Mesenchymal stem cell (in vitro differentiated cells and primary cell): ENCODE measurements at regions not wholly inside any gene's neighbourhood (a gene's known extent, or its start where the extent isn't known, plus 50 kb on each side); places are given as distances from the start of the nearest gene placed in this dataset.
"Not testable (repeated sequence)": the region's sequence is repeated elsewhere in the genome, so short reads cannot be mapped to it uniquely, and the experiment has no call there.

Experiments used
- DNase-seq: peaks from one replicate; pipeline ENCODE4 v3.0.0-alpha.2; 2013
- H2AFZ ChIP-seq: one replicate; pipeline ENCODE4 v1.6.1; 2013; ENCODE audit warnings: low read depth, mild to moderate bottlenecking, control low read depth, inconsistent platforms, low read length, moderate library complexity
- H2AK5ac ChIP-seq: 2 replicates; pipeline ENCODE4 v1.6.1; 2013; ENCODE audit warnings: low read length, moderate library complexity, mild to moderate bottlenecking, inconsistent platforms; ENCODE audit not compliant: severe bottlenecking
- H2BK120ac ChIP-seq: one replicate; pipeline ENCODE4 v1.6.1; 2013; ENCODE audit warnings: low read depth, mild to moderate bottlenecking, inconsistent platforms, low read length, moderate library complexity
- H2BK12ac ChIP-seq, 2 experiments: one replicate each; pipeline ENCODE4 v1.6.1; 2013; ENCODE audit warnings: inconsistent platforms in 2 of 2, low read length in 2 of 2, mild to moderate bottlenecking in 2 of 2, moderate library complexity in 2 of 2, control low read depth in 1 of 2
- H2BK15ac ChIP-seq: one replicate; pipeline ENCODE4 v1.6.1; 2013; ENCODE audit warnings: mild to moderate bottlenecking, low read depth, inconsistent platforms; ENCODE audit not compliant: poor library complexity, severe bottlenecking
- H2BK5ac ChIP-seq: 2 replicates; pipeline ENCODE4 v1.6.1; 2013; ENCODE audit warnings: low read depth, mild to moderate bottlenecking, low read length, control low read depth, inconsistent platforms; ENCODE audit not compliant: poor library complexity, severe bottlenecking
- H3K14ac ChIP-seq, 2 experiments: one replicate each; pipeline ENCODE4 v1.6.1; 2013; ENCODE audit warnings: inconsistent platforms in 2 of 2, low read length in 2 of 2, control low read depth in 1 of 2, mild to moderate bottlenecking in 1 of 2, moderate library complexity in 1 of 2
- H3K18ac ChIP-seq, 2 experiments: one replicate each; pipeline ENCODE4 v1.6.1; 2013; ENCODE audit warnings: inconsistent platforms in 2 of 2, low read length in 2 of 2, control low read depth in 1 of 2, low read depth in 1 of 2, mild to moderate bottlenecking in 1 of 2
- H3K23ac ChIP-seq, 2 experiments: one replicate each; pipeline ENCODE4 v1.6.1; 2013; ENCODE audit warnings: inconsistent platforms in 2 of 2, low read length in 2 of 2, mild to moderate bottlenecking in 2 of 2, moderate library complexity in 2 of 2, control low read depth in 1 of 2
- H3K27ac ChIP-seq: 2 replicates; pipeline ENCODE4 v1.5.1; 2013; ENCODE audit warnings: mild to moderate bottlenecking, moderate library complexity, low read length, control low read depth, inconsistent platforms; ENCODE audit not compliant: poor library complexity, severe bottlenecking
- H3K27me3 ChIP-seq, 2 experiments: 2 replicates each; pipeline versions ENCODE4 v1.6.1 to v1.7.0; 2013; ENCODE audit warnings: low read length in 2 of 2, mild to moderate bottlenecking in 2 of 2, moderate library complexity in 2 of 2, control low read depth in 1 of 2, inconsistent platforms in 1 of 2; ENCODE audit not compliant: control insufficient read depth in 1 of 2, insufficient read depth in 1 of 2
- H3K36me3 ChIP-seq, 2 experiments: 2 replicates each; pipeline versions ENCODE4 v1.6.1 to v1.7.0; 2013; ENCODE audit warnings: low read length in 2 of 2, control low read depth in 1 of 2, inconsistent platforms in 1 of 2, low read depth in 1 of 2, mild to moderate bottlenecking in 1 of 2; ENCODE audit not compliant: insufficient read depth in 2 of 2, control insufficient read depth in 1 of 2
- H3K4ac ChIP-seq, 2 experiments: one replicate each; pipeline ENCODE4 v1.6.1; 2013; ENCODE audit warnings: inconsistent platforms in 2 of 2, low read length in 2 of 2, mild to moderate bottlenecking in 2 of 2, moderate library complexity in 2 of 2, control low read depth in 1 of 2, low read depth in 1 of 2
- H3K4me1 ChIP-seq: 2 replicates; pipeline ENCODE4 v1.6.1; 2013; ENCODE audit warnings: low read depth, low read length, control low read depth; ENCODE audit not compliant: control insufficient read depth, insufficient read depth
- H3K4me2 ChIP-seq: 2 replicates; pipeline ENCODE4 v1.6.1; 2013; ENCODE audit warnings: low read length, mild to moderate bottlenecking, inconsistent platforms; ENCODE audit not compliant: poor library complexity, severe bottlenecking
- H3K4me3 ChIP-seq, 2 experiments: 2 replicates each; pipeline versions ENCODE4 v1.5.1 to v1.7.0; 2013; ENCODE audit warnings: low read length in 2 of 2, mild to moderate bottlenecking in 2 of 2, control low read depth in 1 of 2, low read depth in 1 of 2; ENCODE audit not compliant: insufficient read depth in 1 of 2
- H3K79me1 ChIP-seq: replicated peaks from 2 replicates; pipeline ENCODE4 v1.6.1; 2013; ENCODE audit warnings: mild to moderate bottlenecking, control low read depth, low read length, inconsistent platforms; ENCODE audit not compliant: poor library complexity, severe bottlenecking
- H3K9ac ChIP-seq: 2 replicates; pipeline ENCODE4 v1.7.0; 2013; ENCODE audit warnings: mild to moderate bottlenecking, low read length, moderate library complexity
- H3K9me3 ChIP-seq: 2 replicates; pipeline ENCODE4 v1.7.0; 2013; ENCODE audit warnings: mild to moderate bottlenecking, low read length; ENCODE audit not compliant: control insufficient read depth
- H4K8ac ChIP-seq: one replicate; pipeline ENCODE4 v1.6.1; 2013; ENCODE audit warnings: inconsistent platforms, mild to moderate bottlenecking, low read length, moderate library complexity
- H4K91ac ChIP-seq: one replicate; pipeline ENCODE4 v1.6.1; 2013; ENCODE audit warnings: mild to moderate bottlenecking, low read length, inconsistent platforms
- WGBS: methylation state at CpG from one replicate; pipeline ENCODE4 v1.1.7; 2013; ENCODE audit warnings: mixed read lengths; 5-methylcytosine and 5-hydroxymethylcytosine counted together

- not testable (repeated sequence) for H3K9me3 ChIP-seq, H3K4me3 ChIP-seq, H3K23ac ChIP-seq, H3K27ac ChIP-seq, DNase-seq, H3K79me1 ChIP-seq, H2AFZ ChIP-seq, H2AK5ac ChIP-seq, H2BK5ac ChIP-seq, H2BK12ac ChIP-seq, H4K91ac ChIP-seq, H3K9ac ChIP-seq, H2BK15ac ChIP-seq, H3K18ac ChIP-seq, H3K36me3 ChIP-seq, H3K14ac ChIP-seq, H2BK120ac ChIP-seq, H4K8ac ChIP-seq, H3K27me3 ChIP-seq, H3K4me2 ChIP-seq, H3K4ac ChIP-seq, H3K4me1 ChIP-seq
- no CpG with 5 or more reads among the region's 2 CpGs for WGBS
Observed at GRCh38 chr22:15904326-15904725, 214.5 kb downstream of the POTEH start.

DNA sequence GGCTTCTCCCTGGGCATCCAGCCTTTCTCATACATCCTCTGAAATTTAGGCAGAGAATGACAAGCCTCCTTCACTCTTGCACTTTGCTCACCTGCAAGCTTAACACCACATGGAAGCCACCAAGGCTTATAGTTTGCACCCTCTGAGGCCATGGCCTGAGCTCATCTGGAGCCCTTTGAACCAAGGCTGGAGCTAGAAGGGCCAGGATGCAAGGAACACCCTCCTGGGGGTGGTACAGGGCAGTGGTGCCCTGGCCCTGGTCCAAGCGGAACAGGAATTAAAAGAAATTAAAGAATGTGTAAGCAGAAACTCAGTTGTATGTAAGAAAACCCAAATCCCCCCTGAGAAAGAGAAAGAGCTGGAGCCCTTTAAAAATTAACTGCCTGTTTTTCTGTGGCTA, 221.9 kb downstream of the POTEH start:
- H3K4me2 ChIP-seq, H2BK5ac ChIP-seq, H3K27ac ChIP-seq, DNase-seq, H4K8ac ChIP-seq, H3K14ac ChIP-seq, H3K18ac ChIP-seq, H3K79me1 ChIP-seq, H3K9me3 ChIP-seq, H2BK12ac ChIP-seq, H3K9ac ChIP-seq, H3K4ac ChIP-seq, H2BK15ac ChIP-seq, H3K36me3 ChIP-seq, H3K4me3 ChIP-seq, H3K23ac ChIP-seq, H3K4me1 ChIP-seq, H2BK120ac ChIP-seq, H2AK5ac ChIP-seq, H4K91ac ChIP-seq, H3K27me3 ChIP-seq, H2AFZ ChIP-seq: not testable (repeated sequence)
- WGBS: no CpG with 5 or more reads among the region's 1 CpG

- H3K27me3 ChIP-seq, H3K36me3 ChIP-seq, H4K8ac ChIP-seq, H2BK5ac ChIP-seq, H3K4ac ChIP-seq, H2AK5ac ChIP-seq, H3K27ac ChIP-seq, H2BK12ac ChIP-seq, H3K4me3 ChIP-seq, H3K14ac ChIP-seq, DNase-seq, H3K9ac ChIP-seq, H3K18ac ChIP-seq, H2BK120ac ChIP-seq, H4K91ac ChIP-seq, H3K79me1 ChIP-seq, H2AFZ ChIP-seq, H3K4me2 ChIP-seq, H3K9me3 ChIP-seq, H3K4me1 ChIP-seq, H2BK15ac ChIP-seq, H3K23ac ChIP-seq: not testable (repeated sequence)
- no CpG with 5 or more reads among the region's 2 CpGs for WGBS
Observed at GRCh38 chr22:15919120-15919519, 229.3 kb downstream of the POTEH start.

GRCh38 chr22:15920941-15921340, 231.1 kb downstream of the POTEH start:
- not testable (repeated sequence) for H3K36me3 ChIP-seq, H2BK5ac ChIP-seq, H3K79me1 ChIP-seq, H3K4me2 ChIP-seq, H2AK5ac ChIP-seq, H2BK12ac ChIP-seq, H3K4me1 ChIP-seq, H2AFZ ChIP-seq, H3K4me3 ChIP-seq, H3K14ac ChIP-seq, DNase-seq, H4K8ac ChIP-seq, H3K27me3 ChIP-seq, H3K27ac ChIP-seq, H3K18ac ChIP-seq, H3K23ac ChIP-seq, H2BK120ac ChIP-seq, H4K91ac ChIP-seq, H3K9me3 ChIP-seq, H3K9ac ChIP-seq, H3K4ac ChIP-seq, H2BK15ac ChIP-seq
- 92% methylated on average over 2 of the region's 4 CpGs for WGBS
